GM18526 (cell line): ENCODE measurements at regions not wholly inside any gene's neighbourhood (a gene's known extent, or its start where the extent isn't known, plus 50 kb on each side); places are given as distances from the start of the nearest gene placed in this dataset.

Experiments
- POLR2A ChIP-seq: IDR thresholded peaks from 3 replicates; pipeline ENCODE4 v1.6.1; 2011; ENCODE audit not compliant: insufficient read length; ENCODE audit errors: extremely low read depth

GRCh38 chr1:229075716-229076115 is 195.2 kb upstream of the RAB4A start:
- TF ChIP-seq POLR2A = no peak

- TF ChIP-seq POLR2A = no peak
These were observed 194.7 kb upstream of the RAB4A start for GRCh38 chr1:229076195-229076594.

GRCh38 chr1:229079016-229079595 is 191.8 kb upstream of the RAB4A start:
- no peak for TF ChIP-seq POLR2A

GRCh38 chr1:229080361-229080760 is 190.6 kb upstream of the RAB4A start:
- TF ChIP-seq POLR2A = no peak

GRCh38 chr1:229085291-229085690 is 185.6 kb upstream of the RAB4A start:
- TF ChIP-seq POLR2A = no peak

- no peak for TF ChIP-seq POLR2A
These were observed 184.8 kb upstream of the RAB4A start for GRCh38 chr1:229086091-229086490.

GRCh38 chr1:229086686-229087085 is 184.2 kb upstream of the RAB4A start:
- TF ChIP-seq POLR2A = no peak

GRCh38 chr1:229087339-229087738 is 183.6 kb upstream of the RAB4A start:
- no peak for TF ChIP-seq POLR2A

GRCh38 chr1:229087906-229088305 is 183.0 kb upstream of the RAB4A start:
- no peak for TF ChIP-seq POLR2A

GRCh38 chr1:229088711-229089110 is 182.2 kb upstream of the RAB4A start:
- no peak for TF ChIP-seq POLR2A

GRCh38 chr1:229089586-229090208 is 181.2 kb upstream of the RAB4A start:
- no peak for TF ChIP-seq POLR2A

GRCh38 chr1:229091721-229092136 is 179.2 kb upstream of the RAB4A start:
- TF ChIP-seq POLR2A = no peak

GRCh38 chr1:229092377-229093237 is 178.3 kb upstream of the RAB4A start:
- TF ChIP-seq POLR2A = no peak

GRCh38 chr1:229093238-229093540 is 177.7 kb upstream of the RAB4A start:
- no peak for TF ChIP-seq POLR2A

GRCh38 chr1:229093609-229094336 is 177.1 kb upstream of the RAB4A start:
- no peak for TF ChIP-seq POLR2A
